SW480 (cell line): ENCODE measurements at regions not wholly inside any gene's neighbourhood (a gene's known extent, or its start where the extent isn't known, plus 50 kb on each side); places are given as distances from the start of the nearest gene placed in this dataset.
A peak's percentile ranks its signal among the peaks of the same experiment; 100 is the strongest.

ENCODE experiments used
- DNase-seq: peaks from one replicate; pipeline ENCODE4 v3.0.0-alpha.2; 2016; ENCODE audit warnings: low spot score

- DNase-seq = no peak
These were observed 332.2 kb downstream of the PRELID2 start for GRCh38 chr5:145502906-145503305.

- no peak for DNase-seq
These were observed 334.4 kb downstream of the PRELID2 start for GRCh38 chr5:145500710-145501109.

GRCh38 chr5:145499483-145499882, 335.7 kb downstream of the PRELID2 start:
- no peak for DNase-seq

GRCh38 chr5:145497052-145497451, 338.1 kb downstream of the PRELID2 start:
- no peak for DNase-seq

GRCh38 chr5:145495741-145496140, 339.4 kb downstream of the PRELID2 start:
- peak; percentile 65 for DNase-seq

- DNase-seq = no peak
These were observed 339.9 kb downstream of the PRELID2 start for GRCh38 chr5:145495196-145495595.

- no peak for DNase-seq
These were observed 341.7 kb downstream of the PRELID2 start for GRCh38 chr5:145493435-145493834.

GRCh38 chr5:145489516-145489915, 345.6 kb downstream of the PRELID2 start:
- no peak for DNase-seq

GRCh38 chr5:145484158-145484557, 351.0 kb downstream of the PRELID2 start:
- DNase-seq = peak; percentile 12

GRCh38 chr5:145483212-145483611, 351.9 kb downstream of the PRELID2 start:
- DNase-seq = no peak

- no peak for DNase-seq
These were observed 355.3 kb downstream of the PRELID2 start for GRCh38 chr5:145479857-145480256.

- no peak for DNase-seq
These were observed 355.9 kb downstream of the PRELID2 start for GRCh38 chr5:145479271-145479670.

- no peak for DNase-seq
These were observed 356.5 kb downstream of the PRELID2 start for GRCh38 chr5:145478651-145479050.

- DNase-seq = no peak
These were observed 362.0 kb downstream of the PRELID2 start for GRCh38 chr5:145473042-145473642.

- no peak for DNase-seq
These were observed 363.1 kb downstream of the PRELID2 start for GRCh38 chr5:145471831-145472612.

GRCh38 chr5:145471026-145471425, 364.1 kb downstream of the PRELID2 start:
- no peak for DNase-seq

GRCh38 chr5:145470396-145470979, 364.7 kb downstream of the PRELID2 start:
- no peak for DNase-seq

- no peak for DNase-seq
These were observed 367.7 kb downstream of the PRELID2 start for GRCh38 chr5:145467446-145467845.

- no peak for DNase-seq
These were observed 368.6 kb downstream of the PRELID2 start for GRCh38 chr5:145466533-145466932.

- DNase-seq = no peak
These were observed 369.5 kb downstream of the PRELID2 start for GRCh38 chr5:145465474-145466263.

- no peak for DNase-seq
These were observed 371.0 kb downstream of the PRELID2 start for GRCh38 chr5:145464171-145464570.

- DNase-seq = no peak
These were observed 371.5 kb downstream of the PRELID2 start for GRCh38 chr5:145463634-145464033.

GRCh38 chr5:145462525-145462924, 372.6 kb downstream of the PRELID2 start:
- DNase-seq = no peak
